Fibroblast of skin of right biceps (primary cell): ENCODE measurements at regions not wholly inside any gene's neighbourhood (a gene's known extent, or its start where the extent isn't known, plus 50 kb on each side); places are given as distances from the start of the nearest gene placed in this dataset.
"Not testable (repeated sequence)": the region's sequence is repeated elsewhere in the genome, so short reads cannot be mapped to it uniquely, and the experiment has no call there.

Experiments used
- DNase-seq: peaks from one replicate; pipeline ENCODE4 v3.0.0-alpha.2; 2013

GRCh38 chr6:85707515-85708145, 64.9 kb upstream of the SYNCRIP start:
- not testable (repeated sequence) for DNase-seq

GRCh38 chr6:85706272-85706671, 63.6 kb upstream of the SYNCRIP start:
- no peak for DNase-seq

GRCh38 chr6:85705220-85705619, 62.5 kb upstream of the SYNCRIP start:
- no peak for DNase-seq

- DNase-seq: no peak
These were observed 60.7 kb upstream of the SYNCRIP start for GRCh38 chr6:85703406-85703805.
